H9 (cell line): ENCODE measurements at regions not wholly inside any gene's neighbourhood (a gene's known extent, or its start where the extent isn't known, plus 50 kb on each side); places are given as distances from the start of the nearest gene placed in this dataset.
"Not testable (repeated sequence)": the region's sequence is repeated elsewhere in the genome, so short reads cannot be mapped to it uniquely, and the experiment has no call there.

Experiments used
- DNase-seq: peaks from one replicate; pipeline ENCODE4 v3.0.0-alpha.2; 2017
- H2AFZ ChIP-seq: one replicate; pipeline ENCODE4 v1.6.1; 2013; ENCODE audit warnings: mild to moderate bottlenecking, low read length, control low read depth, moderate library complexity
- H2AK5ac ChIP-seq: 2 replicates; pipeline ENCODE4 v1.6.1; 2013; ENCODE audit warnings: low read length, control low read depth, mixed read lengths; ENCODE audit not compliant: insufficient read length
- H2BK120ac ChIP-seq: one replicate; pipeline ENCODE4 v1.6.1; 2013; ENCODE audit warnings: low read depth, mild to moderate bottlenecking, low read length, control low read depth, inconsistent platforms; ENCODE audit not compliant: poor library complexity, severe bottlenecking
- H2BK12ac ChIP-seq: 2 replicates; pipeline ENCODE4 v1.6.1; 2013; ENCODE audit warnings: low read length, control low read depth, mixed read lengths, low read depth; ENCODE audit not compliant: insufficient read length
- H2BK15ac ChIP-seq: 2 replicates; pipeline ENCODE4 v1.6.1; 2013; ENCODE audit warnings: low read depth, low read length, control low read depth
- H2BK20ac ChIP-seq: one replicate; pipeline ENCODE4 v1.6.1; 2013; ENCODE audit warnings: low read depth, mild to moderate bottlenecking, low read length, control low read depth, inconsistent platforms; ENCODE audit not compliant: poor library complexity, severe bottlenecking
- H2BK5ac ChIP-seq: 2 replicates; pipeline ENCODE4 v1.6.1; 2013; ENCODE audit warnings: low read length, control low read depth, mixed read lengths; ENCODE audit not compliant: insufficient read length
- H3K14ac ChIP-seq: 2 replicates; pipeline ENCODE4 v1.6.1; 2013; ENCODE audit warnings: low read length, control low read depth; ENCODE audit not compliant: insufficient read depth
- H3K18ac ChIP-seq: 2 replicates; pipeline ENCODE4 v1.6.1; 2013; ENCODE audit warnings: low read depth, mild to moderate bottlenecking, mixed read lengths, low read length, control low read depth; ENCODE audit not compliant: insufficient read length
- H3K23ac ChIP-seq: 2 replicates; pipeline ENCODE4 v1.6.1; 2013; ENCODE audit warnings: low read length, control low read depth, mixed read lengths, low read depth; ENCODE audit not compliant: insufficient read length
- H3K23me2 ChIP-seq: 2 replicates; pipeline ENCODE4 v1.6.1; 2013; ENCODE audit warnings: low read depth, mild to moderate bottlenecking, mixed read lengths, low read length, control low read depth; ENCODE audit not compliant: insufficient read length, poor library complexity, severe bottlenecking
- H3K27ac ChIP-seq: 2 replicates; pipeline ENCODE4 v1.5.1; 2013; ENCODE audit warnings: low read length, control low read depth, mixed read lengths, low read depth; ENCODE audit not compliant: insufficient read length
- H3K27me3 ChIP-seq: 2 replicates; pipeline ENCODE4 v1.6.1; 2013; ENCODE audit warnings: low read length, control low read depth, inconsistent platforms; ENCODE audit not compliant: insufficient read depth
- H3K4ac ChIP-seq: 2 replicates; pipeline ENCODE4 v1.6.1; 2013; ENCODE audit warnings: low read depth, mild to moderate bottlenecking, control low read depth, inconsistent platforms, low read length, moderate library complexity
- H3K4me1 ChIP-seq: 2 replicates; pipeline ENCODE4 v1.6.1; 2013; ENCODE audit warnings: low read length, control low read depth, inconsistent platforms; ENCODE audit not compliant: insufficient read depth
- H3K4me2 ChIP-seq: 2 replicates; pipeline ENCODE4 v1.6.1; 2013; ENCODE audit warnings: low read length, control low read depth, mixed read lengths; ENCODE audit not compliant: insufficient read length, insufficient read depth
- H3K56ac ChIP-seq: 2 replicates; pipeline ENCODE4 v1.6.1; 2013; ENCODE audit warnings: low read depth, mild to moderate bottlenecking, mixed read lengths, low read length, control low read depth; ENCODE audit not compliant: insufficient read length
- H3K79me1 ChIP-seq: 2 replicates; pipeline ENCODE4 v1.6.1; 2013; ENCODE audit warnings: low read depth, mild to moderate bottlenecking, moderate library complexity, low read length, control low read depth, inconsistent platforms; ENCODE audit not compliant: insufficient read depth, poor library complexity, severe bottlenecking
- H3K79me2 ChIP-seq: 2 replicates; pipeline ENCODE4 v1.6.1; 2013; ENCODE audit warnings: low read length, control low read depth, inconsistent platforms; ENCODE audit not compliant: insufficient read depth
- H3K9ac ChIP-seq: 2 replicates; pipeline ENCODE4 v1.6.1; 2013; ENCODE audit warnings: low read length, control low read depth, mixed read lengths; ENCODE audit not compliant: insufficient read length; ENCODE audit errors: extremely low read depth
- H3K9me3 ChIP-seq: one replicate; pipeline ENCODE4 v1.6.1; 2013; ENCODE audit warnings: low read depth, low read length, inconsistent platforms; ENCODE audit not compliant: control insufficient read depth
- H3T11ph ChIP-seq: one replicate; pipeline ENCODE4 v1.6.1; 2013; ENCODE audit warnings: mild to moderate bottlenecking, low read length, control low read depth, inconsistent platforms
- H4K20me1 ChIP-seq: one replicate; pipeline ENCODE4 v1.6.1; 2013; ENCODE audit not compliant: control insufficient read depth, insufficient read length, insufficient read depth
- H4K5ac ChIP-seq: 2 replicates; pipeline ENCODE4 v1.6.1; 2013; ENCODE audit warnings: low read depth, mild to moderate bottlenecking, mixed read lengths, low read length, control low read depth; ENCODE audit not compliant: insufficient read length
- H4K8ac ChIP-seq: replicated peaks from 2 replicates; pipeline ENCODE4 v1.6.1; 2013; ENCODE audit warnings: low read length, control low read depth, mixed read lengths, low read depth; ENCODE audit not compliant: insufficient read length
- H4K91ac ChIP-seq: 2 replicates; pipeline ENCODE4 v1.6.1; 2013; ENCODE audit warnings: low read depth, mild to moderate bottlenecking, moderate library complexity, mixed read lengths, low read length, control low read depth; ENCODE audit not compliant: insufficient read length
- H3K27ac Mint-ChIP-seq, 3 experiments: 2 replicates in 2 of 3; 3 replicates in 1 of 3; pipeline ENCODE4 v1.8.0; 2020 to 2021; ENCODE audit warnings: mixed read lengths in 3 of 3, mild to moderate bottlenecking in 1 of 3, moderate library complexity in 1 of 3
- H3K27me3 Mint-ChIP-seq: 2 replicates; pipeline ENCODE4 v1.8.0; 2021; ENCODE audit warnings: low read depth, mild to moderate bottlenecking, moderate library complexity, mixed read lengths
- H3K36me3 Mint-ChIP-seq, 3 experiments: 2 replicates in 2 of 3; 3 replicates in 1 of 3; pipeline ENCODE4 v1.8.0; 2020 to 2021; ENCODE audit warnings: low read depth in 3 of 3, mixed read lengths in 3 of 3; ENCODE audit not compliant: insufficient read depth in 1 of 3
- H3K4me1 Mint-ChIP-seq, 2 experiments: 2 replicates each; pipeline ENCODE4 v1.8.0; 2020; ENCODE audit warnings: mixed read lengths in 2 of 2
- H3K4me3 Mint-ChIP-seq, 2 experiments: 2 replicates in 1 of 2; 3 replicates in 1 of 2; pipeline ENCODE4 v1.8.0; 2020 to 2021; ENCODE audit warnings: mild to moderate bottlenecking in 2 of 2, mixed read lengths in 2 of 2, moderate library complexity in 1 of 2
- H3K9me3 Mint-ChIP-seq, 2 experiments: 2 replicates in 1 of 2; 3 replicates in 1 of 2; pipeline ENCODE4 v1.8.0; 2020; ENCODE audit warnings: mild to moderate bottlenecking in 2 of 2, mixed read lengths in 2 of 2, moderate library complexity in 1 of 2
- CTCF ChIP-seq: fragments of 200-600 bp; sonication (generic); conservative IDR thresholded peaks from 3 replicates; pipeline ENCODE4 v1.8.0; 2021; ENCODE audit warnings: antibody characterized with exemption, mild to moderate bottlenecking
- WGBS: extraction: QIAGEN DNeasy Blood & Tissue Kit; methylation state at CpG from one replicate; pipeline ENCODE4 v1.1.7; 2013; ENCODE audit warnings: missing lambda C conversion rate, low lambda C conversion rate, mixed read lengths; ENCODE audit not compliant: insufficient read length; ENCODE audit errors: extremely low coverage; 5-methylcytosine and 5-hydroxymethylcytosine counted together

DNA sequence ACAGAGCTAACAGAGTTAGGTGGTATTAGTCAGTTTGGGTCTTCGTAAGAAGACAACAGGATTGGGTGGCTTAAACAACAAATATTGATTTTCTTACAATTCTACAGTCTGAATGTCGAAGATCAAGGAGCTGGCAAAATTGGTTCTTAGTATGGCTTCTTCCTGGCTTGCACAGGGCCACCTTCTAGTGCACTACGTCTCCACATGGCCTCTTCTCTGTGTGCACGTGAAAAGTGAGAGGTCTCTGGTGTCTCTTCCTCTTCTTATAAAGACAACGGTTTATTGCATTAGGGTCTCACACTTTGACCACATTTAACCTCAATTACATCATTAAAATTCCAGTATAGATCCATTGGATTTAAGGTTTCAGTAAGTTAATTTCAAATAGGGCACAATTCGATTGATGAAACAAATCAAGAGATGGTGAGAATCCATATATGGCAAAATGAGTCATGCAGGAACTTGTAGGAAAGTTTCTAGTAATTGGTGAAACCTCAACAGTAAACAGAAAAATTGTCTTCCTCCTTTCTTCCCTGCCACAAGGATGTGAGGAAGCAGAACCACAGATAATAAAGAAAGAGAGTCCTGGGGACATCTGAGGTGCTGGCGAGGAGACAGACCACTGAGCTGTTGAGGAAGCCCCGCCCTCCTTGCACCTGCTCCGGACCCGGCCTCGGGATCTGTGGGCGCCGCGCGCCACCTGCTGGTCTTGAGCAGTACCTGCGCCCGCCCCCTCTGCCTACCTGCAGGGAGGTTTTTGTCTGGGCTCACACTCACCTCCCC lies 846.7 kb downstream of the TMEM121 start:
- WGBS = no CpG with 5 or more reads among the region's 17 CpGs
- peaks cover 97% of the 10 kb centered on the region in 2 experiments for H3K9me3 Mint-ChIP-seq

GRCh38 chr14:106373653-106374110 lies 847.3 kb downstream of the TMEM121 start:
- not testable (repeated sequence) for H2AK5ac ChIP-seq, H3K23ac ChIP-seq, H3K18ac ChIP-seq, H3K14ac ChIP-seq, H3K23me2 ChIP-seq, DNase-seq, H3K27me3 Mint-ChIP-seq, H2BK20ac ChIP-seq, H3K79me2 ChIP-seq, H4K5ac ChIP-seq, H2AFZ ChIP-seq, H3K27ac Mint-ChIP-seq, H3K9ac ChIP-seq, H3T11ph ChIP-seq, H4K20me1 ChIP-seq, H2BK120ac ChIP-seq, H2BK5ac ChIP-seq, H3K4me1 ChIP-seq, H2BK15ac ChIP-seq, H3K4me2 ChIP-seq, H3K27ac ChIP-seq, H3K4me3 Mint-ChIP-seq, H3K79me1 ChIP-seq, H3K4ac ChIP-seq, H4K8ac ChIP-seq, H3K4me1 Mint-ChIP-seq, H4K91ac ChIP-seq, H3K27me3 ChIP-seq, H3K56ac ChIP-seq, H2BK12ac ChIP-seq
- no CpG with 5 or more reads among the region's 13 CpGs for WGBS
- H3K9me3 ChIP-seq = peaks cover 96% of the 10 kb centered on the region
- H3K36me3 Mint-ChIP-seq = peaks cover 13 to 43% (median 26%) of the 10 kb centered on the region in 3 experiments; a peak in 6 of 7 replicates
- H3K9me3 Mint-ChIP-seq = peaks cover 96 to 98% of the 10 kb centered on the region in 2 experiments

More for the DNA sequence above, 846.7 kb downstream of the TMEM121 start:
- no peak overlapping the region for H3T11ph ChIP-seq
- no peak overlapping the region for H4K91ac ChIP-seq
- H3K4me3 Mint-ChIP-seq = no peak overlapping the region; a peak in 1 of 5 replicates
- no peak overlapping the region for H3K4me2 ChIP-seq
- H3K18ac ChIP-seq = no peak overlapping the region
- no peak overlapping the region for H4K5ac ChIP-seq
- peak; percentile 47 for TF ChIP-seq CTCF
- no peaks in the 10 kb centered on the region for H3K4me1 ChIP-seq
- H3K14ac ChIP-seq = no peak overlapping the region
- peaks cover 15 to 47% (median 26%) of the 10 kb centered on the region in 3 experiments; a peak in 6 of 7 replicates for H3K36me3 Mint-ChIP-seq
- H3K9me3 ChIP-seq = peaks cover 94% of the 10 kb centered on the region
- no peak overlapping the region for H2BK5ac ChIP-seq
- H2AK5ac ChIP-seq = no peak overlapping the region
- no peaks in the 10 kb centered on the region for H3K79me2 ChIP-seq
- no peaks in the 10 kb centered on the region for H3K79me1 ChIP-seq
- no peak overlapping the region for H3K56ac ChIP-seq
- H4K8ac ChIP-seq = no peak overlapping the region
- no peaks in the 10 kb centered on the region for H4K20me1 ChIP-seq
- peaks cover 1% of the 10 kb centered on the region; the same call in 1 of the 2 replicates for H3K27me3 Mint-ChIP-seq
- H3K27ac Mint-ChIP-seq = no peak overlapping the region
- H3K4ac ChIP-seq = no peak overlapping the region
- H3K27ac ChIP-seq = no peak overlapping the region
- no peaks in the 10 kb centered on the region for H3K23me2 ChIP-seq
- H2BK12ac ChIP-seq = no peak overlapping the region
- H3K4me1 Mint-ChIP-seq = no peaks in the 10 kb centered on the region
- H3K9ac ChIP-seq = no peak overlapping the region
- H2BK20ac ChIP-seq = no peak overlapping the region
- H2AFZ ChIP-seq = no peak overlapping the region
- H3K23ac ChIP-seq = no peak overlapping the region
- no peak overlapping the region for H2BK120ac ChIP-seq
- no peak overlapping the region for H2BK15ac ChIP-seq
- no peaks in the 10 kb centered on the region for H3K27me3 ChIP-seq
- no peak for DNase-seq
